HUES6 (cell line): ENCODE measurements at regions not wholly inside any gene's neighbourhood (a gene's known extent, or its start where the extent isn't known, plus 50 kb on each side); places are given as distances from the start of the nearest gene placed in this dataset.
"Not testable (repeated sequence)": the region's sequence is repeated elsewhere in the genome, so short reads cannot be mapped to it uniquely, and the experiment has no call there.

ENCODE experiments used
- H3K27ac ChIP-seq: 2 replicates; pipeline ENCODE4 v1.7.0; 2013; ENCODE audit warnings: low read depth, mild to moderate bottlenecking, low read length, inconsistent platforms
- H3K27me3 ChIP-seq: 2 replicates; pipeline ENCODE4 v1.6.1; 2013; ENCODE audit warnings: low read length; ENCODE audit not compliant: control insufficient read depth, insufficient read depth
- H3K36me3 ChIP-seq: 2 replicates; pipeline ENCODE4 v1.6.1; 2013; ENCODE audit warnings: low read length; ENCODE audit not compliant: control insufficient read depth, insufficient read depth
- H3K4me1 ChIP-seq: 2 replicates; pipeline ENCODE4 v1.6.1; 2013; ENCODE audit warnings: low read length; ENCODE audit not compliant: control insufficient read depth, insufficient read depth
- H3K4me3 ChIP-seq: 2 replicates; pipeline ENCODE4 v1.5.1; 2013; ENCODE audit warnings: low read depth, low read length
- H3K9ac ChIP-seq: one replicate; pipeline ENCODE4 v1.6.1; 2013; ENCODE audit warnings: mild to moderate bottlenecking, low read length
- H3K9me3 ChIP-seq: 2 replicates; pipeline ENCODE4 v1.6.1; 2013; ENCODE audit warnings: low read depth, low read length; ENCODE audit not compliant: control insufficient read depth, insufficient read depth

DNA sequence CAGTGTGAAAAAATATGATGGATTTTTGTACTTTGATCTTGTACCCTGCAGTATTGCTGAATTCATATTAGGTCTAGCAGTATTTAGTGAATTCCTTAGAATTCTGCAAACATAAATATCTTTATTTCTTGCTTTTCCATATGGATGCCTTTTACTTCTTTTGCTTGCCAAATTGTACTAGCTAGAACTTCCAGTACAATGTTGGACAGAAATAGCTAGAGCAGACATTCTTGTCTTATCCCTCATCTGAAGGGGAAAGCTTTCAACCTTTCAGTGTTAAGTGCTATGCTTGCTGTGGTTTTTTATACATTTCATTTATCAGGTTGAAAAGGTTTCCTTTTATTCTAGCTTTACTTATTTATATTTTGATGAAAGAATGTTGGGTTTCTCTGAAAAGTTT lies 1321.9 kb upstream of the CHAC2 start:
- Histone ChIP-seq H3K27me3 (no peaks in the 10 kb centered on the region), H3K36me3 (no peaks in the 10 kb centered on the region), H3K9ac (no peak overlapping the region), H3K9me3 (no peaks in the 10 kb centered on the region), H3K4me1 (peaks cover 7% of the 10 kb centered on the region), H3K27ac (no peak overlapping the region), H3K4me3 (no peak overlapping the region)

DNA sequence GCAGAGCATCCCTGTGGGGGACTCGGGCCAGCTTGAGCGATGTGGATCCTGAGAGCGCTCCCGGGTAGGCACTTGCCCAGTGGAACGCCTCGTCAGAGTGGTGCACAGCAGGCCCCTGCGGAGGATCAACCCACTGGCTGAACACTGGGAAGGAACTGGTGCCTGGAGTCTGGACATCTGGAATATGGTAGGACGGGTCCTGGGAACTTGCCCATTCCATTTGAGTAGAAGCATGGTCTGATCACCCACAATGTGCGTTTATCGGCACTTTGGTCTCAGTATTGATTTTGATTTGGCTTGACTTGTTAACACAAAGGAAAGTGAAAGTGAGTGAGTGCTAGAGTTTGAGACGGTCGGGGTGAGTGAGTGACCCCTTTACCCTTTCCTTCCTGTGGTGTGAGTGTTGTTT lies 1336.2 kb upstream of the CHAC2 start:
- Histone ChIP-seq H3K4me3 (no peak overlapping the region), H3K4me1 (peaks cover 9% of the 10 kb centered on the region), H3K36me3 (no peaks in the 10 kb centered on the region), H3K9me3 (peaks cover 22% of the 10 kb centered on the region), H3K27ac (no peak overlapping the region), H3K27me3 (no peaks in the 10 kb centered on the region), H3K9ac (no peak overlapping the region)

DNA sequence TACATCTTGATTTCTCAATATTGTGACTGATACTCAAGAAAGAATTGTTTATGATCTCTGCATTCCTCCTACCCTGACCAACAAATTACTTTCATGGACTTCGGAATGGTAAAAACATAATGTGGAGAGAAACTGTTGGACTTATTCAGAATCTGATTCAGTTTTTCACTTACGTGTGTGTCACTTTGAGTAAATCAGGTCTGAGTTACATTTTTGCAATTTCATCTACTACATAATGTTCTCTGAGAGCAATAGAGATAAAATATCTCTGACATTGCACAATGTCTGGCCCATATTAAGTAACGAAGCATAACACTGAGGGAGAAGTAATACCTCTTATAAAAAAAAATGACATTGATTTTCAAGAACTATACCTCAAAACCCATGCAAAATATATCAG lies 1337.9 kb upstream of the CHAC2 start:
- Histone ChIP-seq H3K4me1 (peaks cover 9% of the 10 kb centered on the region), H3K27me3 (no peaks in the 10 kb centered on the region), H3K9me3 (peaks cover 13% of the 10 kb centered on the region), H3K9ac (no peak overlapping the region), H3K27ac (no peak overlapping the region), H3K4me3 (no peak overlapping the region), H3K36me3 (no peaks in the 10 kb centered on the region)

DNA sequence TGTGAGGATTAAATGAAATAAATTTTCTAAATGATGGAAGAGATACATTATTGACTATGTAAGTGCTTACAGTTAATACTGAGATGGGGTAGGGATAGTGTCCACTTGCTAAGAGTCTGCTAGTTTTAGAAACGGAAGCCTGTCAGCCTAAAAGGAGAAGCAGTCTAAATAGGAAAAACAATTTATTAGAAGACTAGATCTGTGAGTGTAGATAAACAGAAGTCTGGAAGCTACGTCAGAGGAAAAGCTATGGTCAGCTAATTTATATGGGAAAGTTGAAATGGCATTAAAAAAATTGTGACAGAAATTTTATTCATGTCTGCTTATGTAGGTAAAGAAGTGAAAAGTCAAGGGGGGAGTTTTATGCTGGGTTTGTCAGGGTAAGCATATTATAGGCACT lies 1338.4 kb upstream of the CHAC2 start:
- Histone ChIP-seq H3K4me1 (peaks cover 9% of the 10 kb centered on the region), H3K36me3 (no peaks in the 10 kb centered on the region), H3K9me3 (peaks cover 11% of the 10 kb centered on the region), H3K27me3 (no peaks in the 10 kb centered on the region), H3K4me3 (no peak overlapping the region), H3K9ac (no peak overlapping the region), H3K27ac (no peak overlapping the region)

DNA sequence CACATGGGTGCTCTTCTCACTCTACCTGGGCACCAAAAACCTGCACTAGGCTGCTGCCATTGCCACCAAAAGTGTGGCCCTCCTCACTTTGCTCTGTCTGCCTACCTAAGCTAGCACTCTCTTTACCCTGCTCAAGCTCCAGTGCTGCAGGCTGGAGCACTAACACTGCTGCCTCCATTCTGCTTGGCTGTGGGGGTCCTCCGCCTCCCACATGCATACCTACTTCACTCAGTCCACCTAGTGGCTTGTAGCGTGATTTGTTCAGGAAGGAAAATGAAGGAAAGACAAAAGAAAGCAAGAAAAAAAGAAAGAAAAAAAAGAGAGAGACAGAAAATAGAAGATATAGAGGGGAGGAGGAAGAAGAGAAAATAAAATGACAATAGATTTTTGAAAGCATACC lies 1339.4 kb upstream of the CHAC2 start:
- H3K27ac ChIP-seq = no peak overlapping the region
- no peak overlapping the region for H3K9ac ChIP-seq
- H3K36me3 ChIP-seq = no peaks in the 10 kb centered on the region
- H3K27me3 ChIP-seq = no peaks in the 10 kb centered on the region
- peaks cover 14% of the 10 kb centered on the region for H3K4me1 ChIP-seq
- peaks cover 7% of the 10 kb centered on the region for H3K9me3 ChIP-seq
- H3K4me3 ChIP-seq = no peak overlapping the region

DNA sequence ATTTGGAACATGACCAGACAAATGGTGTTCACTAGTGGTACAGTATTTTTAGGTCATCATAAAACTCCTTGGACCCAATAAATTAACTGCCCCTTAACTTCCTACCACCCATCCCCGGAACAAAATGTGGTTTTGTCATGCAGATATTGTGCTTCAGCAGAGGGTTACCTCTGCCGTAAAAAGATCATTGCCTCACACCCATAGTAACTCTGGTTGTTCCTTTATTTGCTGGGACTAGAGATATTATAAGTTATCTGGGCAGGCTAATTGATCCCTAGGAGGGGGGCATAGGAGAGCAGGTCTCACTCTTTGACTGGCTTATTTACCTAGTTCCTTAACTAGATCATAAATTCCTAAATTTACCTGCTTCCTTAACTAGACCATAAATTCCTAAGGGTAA lies 1343.9 kb upstream of the CHAC2 start:
- H3K27ac ChIP-seq = no peak overlapping the region
- H3K9ac ChIP-seq = no peak overlapping the region
- peaks cover 14% of the 10 kb centered on the region for H3K4me1 ChIP-seq
- H3K27me3 ChIP-seq = no peaks in the 10 kb centered on the region
- no peaks in the 10 kb centered on the region for H3K36me3 ChIP-seq
- H3K4me3 ChIP-seq = no peak overlapping the region
- H3K9me3 ChIP-seq = peaks cover 12% of the 10 kb centered on the region

DNA sequence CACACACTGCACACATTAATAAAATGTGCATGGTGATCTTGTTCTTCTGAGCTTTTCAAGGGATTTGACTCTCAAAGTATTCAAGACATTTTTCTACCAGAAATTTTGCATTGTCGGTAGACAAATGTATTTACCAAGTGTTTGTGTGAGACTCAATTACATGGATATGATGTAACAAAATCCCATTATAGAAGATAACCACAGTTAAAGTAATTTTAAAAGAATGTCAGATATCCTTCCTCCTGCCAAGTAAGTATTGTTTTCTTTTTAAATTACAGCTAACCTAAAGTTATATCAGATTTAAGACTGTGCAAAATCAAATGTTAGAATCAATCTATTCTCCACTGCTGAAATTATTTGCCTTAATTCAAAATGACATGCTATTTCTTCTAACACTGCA lies 1344.5 kb upstream of the CHAC2 start:
- peaks cover 8% of the 10 kb centered on the region for H3K4me1 ChIP-seq
- H3K27me3 ChIP-seq = no peaks in the 10 kb centered on the region
- no peak overlapping the region for H3K9ac ChIP-seq
- no peak overlapping the region for H3K4me3 ChIP-seq
- H3K36me3 ChIP-seq = no peaks in the 10 kb centered on the region; the same call in 1 of the 2 replicates
- H3K27ac ChIP-seq = no peak overlapping the region
- H3K9me3 ChIP-seq = peaks cover 15% of the 10 kb centered on the region

DNA sequence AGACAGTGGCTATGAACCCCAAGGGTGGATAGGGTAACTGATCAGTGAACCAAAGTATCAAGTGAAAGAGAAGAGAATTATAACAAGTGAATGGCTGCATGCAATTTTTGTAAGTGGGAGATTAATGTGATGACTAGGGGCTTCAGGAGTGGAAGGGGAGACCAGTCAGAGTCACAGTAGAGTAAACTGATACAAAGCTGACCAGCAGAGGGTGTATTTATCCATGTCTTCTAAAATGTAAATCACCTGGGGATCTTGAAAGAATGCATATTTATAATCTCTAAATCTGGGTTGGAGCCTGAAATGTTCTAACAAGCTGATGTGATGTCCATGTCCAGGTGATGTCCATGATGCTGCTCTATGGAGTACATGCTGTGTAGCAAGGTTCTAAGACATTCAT lies 1351.3 kb upstream of the CHAC2 start:
- H3K9me3 ChIP-seq = peaks cover 20% of the 10 kb centered on the region

DNA sequence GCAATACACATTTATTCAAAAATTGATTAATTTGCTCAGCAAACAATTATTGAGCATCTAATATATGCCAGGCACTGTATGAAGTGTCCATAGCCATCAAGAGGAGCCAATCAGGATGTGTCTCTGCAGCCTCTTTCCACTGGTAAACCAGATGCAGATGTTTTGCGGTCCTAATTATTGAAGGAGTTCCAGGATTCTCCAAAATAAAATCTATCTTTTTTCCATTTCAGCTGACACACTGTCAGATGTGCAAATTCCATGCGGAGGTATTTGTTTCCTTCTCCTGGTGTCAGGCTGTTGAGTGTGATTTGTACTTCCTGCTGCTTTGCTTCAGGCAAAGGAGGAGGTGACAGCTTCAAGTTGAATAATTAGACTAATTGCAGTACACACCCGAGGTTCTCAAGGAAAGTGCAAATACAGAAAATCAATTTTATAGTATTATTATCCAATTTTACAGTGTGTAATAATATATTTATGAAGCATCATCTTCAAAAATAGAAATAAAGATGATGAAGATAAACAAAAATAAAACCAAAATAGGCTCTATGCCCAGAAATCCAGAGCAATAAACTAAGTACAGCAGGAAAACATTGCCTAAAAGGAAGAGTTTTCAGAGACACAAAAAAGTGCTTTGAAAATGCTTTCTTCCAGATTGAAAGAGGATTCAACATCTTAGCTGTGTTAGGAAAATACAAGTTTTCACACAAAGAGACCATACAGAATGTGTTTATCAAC lies 1352.9 kb upstream of the CHAC2 start:
- Histone ChIP-seq H3K36me3 (no peaks in the 10 kb centered on the region; the same call in 1 of the 2 replicates), H3K4me3 (no peak overlapping the region), H3K27ac (no peak overlapping the region), H3K9me3 (peaks cover 12% of the 10 kb centered on the region), H3K4me1 (peaks cover 2% of the 10 kb centered on the region; the same call in 1 of the 2 replicates), H3K27me3 (no peaks in the 10 kb centered on the region), H3K9ac (no peak overlapping the region)

More for the DNA sequence above, 1351.3 kb upstream of the CHAC2 start:
- Histone ChIP-seq H3K9ac (no peak overlapping the region), H3K4me1 (no peaks in the 10 kb centered on the region; the same call in 1 of the 2 replicates), H3K27ac (no peak overlapping the region), H3K36me3 (no peaks in the 10 kb centered on the region; the same call in 1 of the 2 replicates), H3K27me3 (no peaks in the 10 kb centered on the region), H3K4me3 (no peak overlapping the region)

DNA sequence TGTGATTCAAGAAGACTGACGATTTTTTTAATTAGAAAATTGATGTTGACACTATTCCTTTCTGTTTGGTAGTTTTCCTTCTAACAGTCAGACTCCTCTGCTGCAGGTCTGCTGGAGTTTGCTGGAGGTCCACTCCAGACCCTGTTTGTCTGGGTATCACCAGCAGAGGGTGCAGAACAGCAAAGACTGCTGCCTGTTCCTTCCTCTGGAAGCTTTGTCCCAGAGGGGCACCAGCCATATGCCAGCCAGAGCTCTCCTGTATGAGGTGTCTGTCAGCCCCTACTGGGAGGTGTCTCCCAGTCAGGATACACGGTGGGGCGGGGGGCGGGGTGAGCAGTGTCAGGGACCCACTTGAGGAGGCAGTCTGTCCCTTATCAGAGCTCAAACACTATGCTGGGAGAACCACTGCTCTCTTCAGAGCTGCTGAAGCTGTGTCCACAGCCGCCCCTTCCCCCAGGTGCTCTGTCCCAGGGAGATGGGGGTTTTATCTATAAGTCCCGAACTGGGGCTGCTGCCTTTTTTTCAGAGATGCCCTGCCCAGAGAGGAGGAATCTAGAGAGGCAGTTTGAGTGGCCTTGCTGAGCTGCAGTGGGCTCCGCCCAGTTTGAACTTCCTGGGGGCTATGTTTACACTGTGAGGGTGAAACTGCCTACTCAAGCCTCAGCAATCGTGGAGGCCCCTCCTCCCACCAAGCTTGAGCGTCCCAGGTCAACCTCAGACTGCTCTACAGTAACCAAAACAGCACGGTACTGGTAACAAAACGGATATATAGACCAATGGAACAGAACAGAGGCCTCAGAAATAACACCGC lies 1358.1 kb upstream of the CHAC2 start:
- not testable (repeated sequence) for H3K36me3 ChIP-seq, H3K9me3 ChIP-seq, H3K4me1 ChIP-seq, H3K9ac ChIP-seq, H3K27me3 ChIP-seq, H3K27ac ChIP-seq, H3K4me3 ChIP-seq

DNA sequence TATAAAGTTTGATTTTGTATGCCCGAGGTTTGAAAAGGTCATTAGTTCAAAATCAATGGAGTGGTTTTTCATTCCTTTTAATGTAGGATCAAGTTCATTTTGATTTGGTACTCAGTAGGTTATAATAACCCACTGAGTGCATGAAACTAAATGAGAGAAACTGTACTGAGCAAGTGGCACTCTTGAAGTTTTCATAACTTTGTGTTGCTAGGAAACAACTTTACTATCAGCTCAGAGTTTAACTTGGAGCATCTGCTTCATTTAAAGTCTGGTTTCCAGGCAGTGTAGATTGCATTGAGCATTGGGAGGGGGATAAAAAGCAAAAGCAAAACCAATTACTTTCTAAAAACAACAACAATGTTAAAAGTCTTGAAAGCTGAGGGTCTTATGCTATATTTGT lies 1361.6 kb upstream of the CHAC2 start:
- peaks cover 6% of the 10 kb centered on the region; the same call in 1 of the 2 replicates for H3K4me1 ChIP-seq
- no peaks in the 10 kb centered on the region for H3K36me3 ChIP-seq
- H3K9ac ChIP-seq = no peak overlapping the region
- H3K27ac ChIP-seq = no peak overlapping the region
- H3K4me3 ChIP-seq = no peak overlapping the region
- H3K9me3 ChIP-seq = no peaks in the 10 kb centered on the region
- H3K27me3 ChIP-seq = no peaks in the 10 kb centered on the region
